WERI-Rb-1 (cell line): ENCODE measurements at regions not wholly inside any gene's neighbourhood (a gene's known extent, or its start where the extent isn't known, plus 50 kb on each side); places are given as distances from the start of the nearest gene placed in this dataset.
"Not testable (repeated sequence)": the region's sequence is repeated elsewhere in the genome, so short reads cannot be mapped to it uniquely, and the experiment has no call there.

Experiments used
- DNase-seq: peaks from one replicate; pipeline ENCODE4 v3.0.0-alpha.2; 2020
- H3K27ac ChIP-seq: fragments of 250-450 bp; sonication (Bioruptor Pico); 2 replicates; pipeline ENCODE4 v1.5.1; 2020; ENCODE audit warnings: mild to moderate bottlenecking, moderate library complexity
- H3K27me3 ChIP-seq: fragments of 250-450 bp; sonication (Bioruptor Pico); 2 replicates; pipeline ENCODE4 v1.5.1; 2021; ENCODE audit warnings: mild to moderate bottlenecking, low read depth, moderate library complexity; ENCODE audit not compliant: insufficient read depth, severe bottlenecking
- H3K36me3 ChIP-seq: fragments of 250-450 bp; sonication (Bioruptor Pico); 2 replicates; pipeline ENCODE4 v1.5.1; 2020; ENCODE audit warnings: mild to moderate bottlenecking, moderate library complexity
- H3K4me3 ChIP-seq: 2 replicates; pipeline ENCODE4 v1.5.1; 2011; ENCODE audit warnings: low read depth, mild to moderate bottlenecking, control low read depth, low read length
- H3K9me3 ChIP-seq: fragments of 250-450 bp; sonication (Bioruptor Pico); 2 replicates; pipeline ENCODE4 v1.5.1; 2021; ENCODE audit warnings: mild to moderate bottlenecking, moderate library complexity; ENCODE audit not compliant: severe bottlenecking

- not testable (repeated sequence) for H3K4me3 ChIP-seq, H3K36me3 ChIP-seq, H3K27ac ChIP-seq, H3K9me3 ChIP-seq, DNase-seq
- peaks cover 23% of the 10 kb centered on the region for H3K27me3 ChIP-seq
Measured at GRCh38 chr21:9795291-9795690, 726.1 kb upstream of the TPTE start.

GRCh38 chr21:9796293-9796692, 725.1 kb upstream of the TPTE start:
- not testable (repeated sequence) for H3K9me3 ChIP-seq, H3K27ac ChIP-seq, DNase-seq, H3K4me3 ChIP-seq, H3K36me3 ChIP-seq
- peaks cover 23% of the 10 kb centered on the region for H3K27me3 ChIP-seq

- H3K27ac ChIP-seq, H3K27me3 ChIP-seq, H3K36me3 ChIP-seq, H3K4me3 ChIP-seq, DNase-seq, H3K9me3 ChIP-seq: not testable (repeated sequence)
Measured at GRCh38 chr21:9807675-9808074, 713.7 kb upstream of the TPTE start.

- H3K36me3 ChIP-seq, H3K4me3 ChIP-seq, DNase-seq, H3K9me3 ChIP-seq, H3K27me3 ChIP-seq, H3K27ac ChIP-seq: not testable (repeated sequence)
Measured at GRCh38 chr21:9811223-9812004, 710.0 kb upstream of the TPTE start.

GRCh38 chr21:9812507-9812906, 708.9 kb upstream of the TPTE start:
- not testable (repeated sequence) for H3K9me3 ChIP-seq, H3K36me3 ChIP-seq, H3K27ac ChIP-seq, H3K27me3 ChIP-seq, DNase-seq, H3K4me3 ChIP-seq

GRCh38 chr21:9813894-9814814, 707.2 kb upstream of the TPTE start:
- not testable (repeated sequence) for H3K4me3 ChIP-seq, H3K36me3 ChIP-seq, H3K27ac ChIP-seq, H3K27me3 ChIP-seq, DNase-seq, H3K9me3 ChIP-seq

GRCh38 chr21:9815181-9815789, 706.1 kb upstream of the TPTE start:
- H3K9me3 ChIP-seq, H3K4me3 ChIP-seq, DNase-seq, H3K36me3 ChIP-seq, H3K27ac ChIP-seq, H3K27me3 ChIP-seq: not testable (repeated sequence)

- H3K27me3 ChIP-seq, H3K36me3 ChIP-seq, H3K27ac ChIP-seq, H3K4me3 ChIP-seq, DNase-seq, H3K9me3 ChIP-seq: not testable (repeated sequence)
Measured at GRCh38 chr21:9816734-9817334, 704.5 kb upstream of the TPTE start.

GRCh38 chr21:9817841-9818441, 703.4 kb upstream of the TPTE start:
- not testable (repeated sequence) for H3K27ac ChIP-seq, H3K27me3 ChIP-seq, H3K36me3 ChIP-seq, H3K4me3 ChIP-seq, DNase-seq, H3K9me3 ChIP-seq

GRCh38 chr21:9819549-9820192, 701.7 kb upstream of the TPTE start:
- H3K27me3 ChIP-seq, H3K36me3 ChIP-seq, H3K27ac ChIP-seq: not testable (repeated sequence)

GRCh38 chr21:9820579-9820978, 700.8 kb upstream of the TPTE start:
- not testable (repeated sequence) for H3K9me3 ChIP-seq, H3K27me3 ChIP-seq, H3K36me3 ChIP-seq, H3K27ac ChIP-seq, DNase-seq, H3K4me3 ChIP-seq

More at GRCh38 chr21:9819549-9820192, 701.7 kb upstream of the TPTE start:
- not testable (repeated sequence) for DNase-seq, H3K9me3 ChIP-seq, H3K4me3 ChIP-seq

- H3K27ac ChIP-seq, DNase-seq, H3K36me3 ChIP-seq, H3K9me3 ChIP-seq, H3K27me3 ChIP-seq, H3K4me3 ChIP-seq: not testable (repeated sequence)
Measured at GRCh38 chr21:9821472-9821871, 699.9 kb upstream of the TPTE start.

- H3K9me3 ChIP-seq, H3K27ac ChIP-seq, H3K4me3 ChIP-seq, H3K36me3 ChIP-seq, DNase-seq, H3K27me3 ChIP-seq: not testable (repeated sequence)
Measured at GRCh38 chr21:9822093-9822820, 699.1 kb upstream of the TPTE start.
